ENCODE measurements at regions not wholly inside any gene's neighbourhood (a gene's known extent, or its start where the extent isn't known, plus 50 kb on each side); places are given as distances from the start of the nearest gene placed in this dataset.

GRCh38 chr6:139640921-139641320 lies 266.5 kb upstream of the CITED2 start:
- Mint-ChIP-seq H3K27me3 (peaks cover 18% of the 10 kb centered on the region in 2 donors), H3K36me3 (no peaks in the 10 kb centered on the region), H3K4me1 (peaks cover 4 to 11% (median 9%) of the 10 kb centered on the region in 3 donors), H3K4me3 (no peak overlapping the region), H3K27ac (no peak overlapping the region), H3K9me3 (no peaks in the 10 kb centered on the region)
- CTCF ChIA-PET, result no interaction called here
- POLR2A ChIA-PET, result no interaction called here
- H3K4me3 ChIP-seq (ENCODE audit: control insufficient read depth in 1 of 2, extremely low read depth in 1 of 2, low read length in 1 of 2), result no peak overlapping the region
- no peaks in the 10 kb centered on the region for H3K4me1 ChIP-seq (ENCODE audit: control insufficient read depth in 1 of 2, extremely low read depth in 1 of 2, insufficient read depth in 2 of 2, low read length in 2 of 2)
- no CpG with 5 or more reads among the region's 4 CpGs for WGBS (ENCODE audit: insufficient coverage)
- H3K27ac ChIP-seq (ENCODE audit: low read length), result no peak overlapping the region
- H3K27me3 ChIP-seq (replicated peaks in 1 of 2; ENCODE audit: control insufficient read depth in 2 of 2, extremely low read depth in 1 of 2, insufficient read depth in 2 of 2, low read length in 1 of 2), result peaks cover 0 to 7% of the 10 kb centered on the region in 2 experiments
- no peak for DNase-seq
- H3K36me3 ChIP-seq (ENCODE audit: control insufficient read depth in 2 of 2, extremely low read depth in 1 of 2, insufficient read depth in 1 of 2, low read length in 1 of 2), result no peaks in the 10 kb centered on the region
- H3K9me3 ChIP-seq, result no peaks in the 10 kb centered on the region
- no peak for ATAC-seq (replicated peaks in 1 of 4)

DNA sequence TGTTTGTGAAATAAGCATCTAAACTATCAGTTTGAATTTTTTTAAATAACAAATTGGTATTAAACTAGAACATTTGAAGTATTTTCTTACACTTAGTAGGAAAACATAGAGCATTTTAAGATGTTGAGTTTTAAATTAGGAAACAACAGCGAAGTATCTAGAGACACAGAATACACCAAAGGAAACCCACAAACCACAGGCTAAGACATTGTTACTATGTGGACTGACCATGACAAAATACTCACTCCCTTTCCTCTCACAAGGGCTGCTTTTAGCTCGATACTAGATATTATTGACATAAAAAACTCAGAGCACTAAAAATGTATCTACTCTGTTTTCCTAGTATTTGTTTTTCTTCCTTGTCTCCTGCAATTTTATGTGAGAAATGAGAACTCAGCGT lies 266.0 kb upstream of the CITED2 start:
- Mint-ChIP-seq H3K36me3 (no peaks in the 10 kb centered on the region), H3K4me3 (no peak overlapping the region), H3K27ac (no peak overlapping the region), H3K9me3 (no peaks in the 10 kb centered on the region), H3K4me1 (peaks cover 4 to 11% (median 9%) of the 10 kb centered on the region in 3 donors), H3K27me3 (peaks cover 21 to 22% of the 10 kb centered on the region in 2 donors)
- H3K36me3 ChIP-seq (ENCODE audit: control insufficient read depth in 2 of 2, extremely low read depth in 1 of 2, insufficient read depth in 1 of 2, low read length in 1 of 2), result no peaks in the 10 kb centered on the region
- H3K27ac ChIP-seq (ENCODE audit: low read length), result no peak overlapping the region
- H3K4me1 ChIP-seq (ENCODE audit: control insufficient read depth in 1 of 2, extremely low read depth in 1 of 2, insufficient read depth in 2 of 2, low read length in 2 of 2), result no peaks in the 10 kb centered on the region
- DNase-seq (no peak), ATAC-seq (replicated peaks in 1 of 4) (no peak)
- no peak overlapping the region for H3K4me3 ChIP-seq (ENCODE audit: control insufficient read depth in 1 of 2, extremely low read depth in 1 of 2, low read length in 1 of 2)
- POLR2A ChIA-PET, result no interaction called here
- H3K27me3 ChIP-seq (replicated peaks in 1 of 2; ENCODE audit: control insufficient read depth in 2 of 2, extremely low read depth in 1 of 2, insufficient read depth in 2 of 2, low read length in 1 of 2), result peaks cover 0 to 11% of the 10 kb centered on the region in 2 experiments
- CTCF ChIA-PET, result no interaction called here
- no peaks in the 10 kb centered on the region for H3K9me3 ChIP-seq
- WGBS (ENCODE audit: insufficient coverage), result no CpG with 5 or more reads among the region's 3 CpGs

DNA sequence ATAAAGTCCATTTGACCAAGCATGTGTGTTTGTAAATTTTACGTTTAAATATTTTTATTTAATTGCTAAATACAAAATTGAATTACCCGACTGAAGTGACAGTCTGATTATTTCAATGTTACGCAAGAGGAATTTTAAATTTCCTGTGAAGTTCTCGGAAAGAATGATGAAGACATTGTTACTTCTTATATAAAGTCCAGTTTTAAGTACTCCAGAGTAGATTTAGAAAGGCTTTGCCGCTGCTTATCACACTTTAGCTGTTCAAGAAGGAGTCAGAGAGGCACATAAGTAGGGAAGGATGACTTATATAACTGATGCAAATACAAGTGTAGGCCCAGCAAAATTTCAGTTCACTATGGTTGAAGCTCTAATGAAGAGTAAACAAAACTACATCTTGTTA lies 265.1 kb upstream of the CITED2 start:
- CTCF ChIA-PET, result no interaction called here
- peaks cover 26% of the 10 kb centered on the region in 2 donors for H3K27me3 Mint-ChIP-seq
- Histone ChIP-seq H3K27me3 (replicated peaks in 1 of 2; ENCODE audit: control insufficient read depth in 2 of 2, extremely low read depth in 1 of 2, insufficient read depth in 2 of 2, low read length in 1 of 2) (peaks cover 0 to 11% of the 10 kb centered on the region in 2 experiments), H3K4me1 (ENCODE audit: control insufficient read depth in 1 of 2, extremely low read depth in 1 of 2, insufficient read depth in 2 of 2, low read length in 2 of 2) (no peaks in the 10 kb centered on the region), H3K9me3 (no peaks in the 10 kb centered on the region), H3K27ac (ENCODE audit: low read length) (no peak overlapping the region), H3K36me3 (ENCODE audit: control insufficient read depth in 2 of 2, extremely low read depth in 1 of 2, insufficient read depth in 1 of 2, low read length in 1 of 2) (no peaks in the 10 kb centered on the region), H3K4me3 (ENCODE audit: control insufficient read depth in 1 of 2, extremely low read depth in 1 of 2, low read length in 1 of 2) (no peak overlapping the region)
- H3K4me3 Mint-ChIP-seq, result no peak overlapping the region
- H3K36me3 Mint-ChIP-seq, result no peaks in the 10 kb centered on the region
- H3K4me1 Mint-ChIP-seq, result peaks cover 4 to 11% (median 9%) of the 10 kb centered on the region in 3 donors
- DNase-seq (no peak), ATAC-seq (replicated peaks in 1 of 4) (no peak)
- WGBS (ENCODE audit: insufficient coverage), result 92% methylated on average over 2 of the region's 5 CpGs
- H3K27ac Mint-ChIP-seq, result no peak overlapping the region
- POLR2A ChIA-PET, result no interaction called here
- H3K9me3 Mint-ChIP-seq, result no peaks in the 10 kb centered on the region

GRCh38 chr6:139638179-139638941 lies 263.9 kb upstream of the CITED2 start:
- no peak for DNase-seq
- Histone ChIP-seq H3K9me3 (no peaks in the 10 kb centered on the region), H3K27me3 (replicated peaks in 1 of 2; ENCODE audit: control insufficient read depth in 2 of 2, extremely low read depth in 1 of 2, insufficient read depth in 2 of 2, low read length in 1 of 2) (peaks cover 0 to 11% of the 10 kb centered on the region in 2 experiments), H3K4me1 (ENCODE audit: control insufficient read depth in 1 of 2, extremely low read depth in 1 of 2, insufficient read depth in 2 of 2, low read length in 2 of 2) (no peaks in the 10 kb centered on the region), H3K27ac (ENCODE audit: low read length) (no peak overlapping the region), H3K36me3 (ENCODE audit: control insufficient read depth in 2 of 2, extremely low read depth in 1 of 2, insufficient read depth in 1 of 2, low read length in 1 of 2) (no peaks in the 10 kb centered on the region), H3K4me3 (ENCODE audit: control insufficient read depth in 1 of 2, extremely low read depth in 1 of 2, low read length in 1 of 2) (no peak overlapping the region)
- Mint-ChIP-seq H3K9me3 (no peaks in the 10 kb centered on the region), H3K4me1 (peaks cover 4 to 11% (median 9%) of the 10 kb centered on the region in 3 donors), H3K4me3 (no peak overlapping the region), H3K36me3 (no peaks in the 10 kb centered on the region), H3K27me3 (peaks cover 22% of the 10 kb centered on the region in 2 donors), H3K27ac (no peak overlapping the region)
- no peak for ATAC-seq (replicated peaks in 1 of 4)
- POLR2A ChIA-PET, result no interaction called here
- CTCF ChIA-PET, result no interaction called here
- 71% methylated on average over 1 of the region's 5 CpGs for WGBS (ENCODE audit: insufficient coverage)

DNA sequence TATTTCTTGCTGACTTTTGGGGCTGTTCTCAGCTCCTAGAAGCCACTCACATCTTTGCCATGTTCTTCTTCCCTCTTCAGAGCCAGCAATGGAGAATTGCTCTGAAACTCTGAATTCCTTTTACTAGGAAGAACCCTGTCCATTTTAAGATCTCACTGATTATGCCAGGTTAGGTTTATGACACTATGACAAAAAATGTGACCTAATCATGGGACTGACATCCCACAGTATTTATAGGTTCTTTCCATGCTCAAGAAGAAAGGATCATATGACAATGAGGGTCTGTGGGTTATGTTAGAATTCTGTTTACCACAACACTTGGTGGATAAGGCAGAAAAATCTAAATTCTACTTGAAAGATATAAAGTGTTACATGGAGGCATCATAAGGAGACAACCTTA lies 263.3 kb upstream of the CITED2 start:
- DNase-seq (no peak), ATAC-seq (replicated peaks in 1 of 4) (no peak)
- Histone ChIP-seq H3K4me1 (ENCODE audit: control insufficient read depth in 1 of 2, extremely low read depth in 1 of 2, insufficient read depth in 2 of 2, low read length in 2 of 2) (no peaks in the 10 kb centered on the region), H3K36me3 (ENCODE audit: control insufficient read depth in 2 of 2, extremely low read depth in 1 of 2, insufficient read depth in 1 of 2, low read length in 1 of 2) (no peaks in the 10 kb centered on the region), H3K27me3 (replicated peaks in 1 of 2; ENCODE audit: control insufficient read depth in 2 of 2, extremely low read depth in 1 of 2, insufficient read depth in 2 of 2, low read length in 1 of 2) (peaks cover 0 to 11% of the 10 kb centered on the region in 2 experiments), H3K9me3 (no peaks in the 10 kb centered on the region), H3K4me3 (ENCODE audit: control insufficient read depth in 1 of 2, extremely low read depth in 1 of 2, low read length in 1 of 2) (no peak overlapping the region), H3K27ac (ENCODE audit: low read length) (no peak overlapping the region)
- ChIA-PET CTCF (no interaction called here), POLR2A (no interaction called here)
- Mint-ChIP-seq H3K4me1 (peaks cover 4 to 11% (median 9%) of the 10 kb centered on the region in 3 donors), H3K27ac (no peak overlapping the region), H3K9me3 (no peaks in the 10 kb centered on the region), H3K27me3 (peaks cover 22% of the 10 kb centered on the region in 2 donors), H3K4me3 (no peak overlapping the region), H3K36me3 (no peaks in the 10 kb centered on the region)

GRCh38 chr6:139636391-139636790 lies 261.9 kb upstream of the CITED2 start:
- Mint-ChIP-seq H3K4me3 (no peak overlapping the region), H3K36me3 (no peaks in the 10 kb centered on the region), H3K27me3 (peaks cover 22 to 24% of the 10 kb centered on the region in 2 donors), H3K9me3 (no peaks in the 10 kb centered on the region), H3K27ac (no peak overlapping the region), H3K4me1 (peaks cover 4 to 10% (median 9%) of the 10 kb centered on the region in 3 donors)
- DNase-seq, result no peak
- H3K36me3 ChIP-seq (ENCODE audit: control insufficient read depth in 2 of 2, extremely low read depth in 1 of 2, insufficient read depth in 1 of 2, low read length in 1 of 2), result no peaks in the 10 kb centered on the region
- H3K4me3 ChIP-seq (ENCODE audit: control insufficient read depth in 1 of 2, extremely low read depth in 1 of 2, low read length in 1 of 2), result no peak overlapping the region
- peaks cover 0 to 11% of the 10 kb centered on the region in 2 experiments for H3K27me3 ChIP-seq (replicated peaks in 1 of 2; ENCODE audit: control insufficient read depth in 2 of 2, extremely low read depth in 1 of 2, insufficient read depth in 2 of 2, low read length in 1 of 2)
- H3K27ac ChIP-seq (ENCODE audit: low read length), result no peak overlapping the region
- no peaks in the 10 kb centered on the region for H3K9me3 ChIP-seq
- WGBS (ENCODE audit: insufficient coverage), result 67% methylated on average over 1 of the region's 1 CpG
- POLR2A ChIA-PET, result no interaction called here
- ATAC-seq (replicated peaks in 1 of 4), result no peak
- CTCF ChIA-PET, result no interaction called here
- H3K4me1 ChIP-seq (ENCODE audit: control insufficient read depth in 1 of 2, extremely low read depth in 1 of 2, insufficient read depth in 2 of 2, low read length in 2 of 2), result no peaks in the 10 kb centered on the region

Data from T-cell (primary cell).